ENCODE measurements at regions not wholly inside any gene's neighbourhood (a gene's known extent, or its start where the extent isn't known, plus 50 kb on each side); places are given as distances from the start of the nearest gene placed in this dataset.

- TF ChIP-seq CTCF (IDR thresholded peaks at IDR 0.05; ENCODE audit: insufficient read depth, low read length) (no peak), REST (IDR thresholded peaks at IDR 0.05; ENCODE audit: insufficient replicate concordance, low read depth) (no peak)
Measured at GRCh38 chr2:200102971-200103370, 147.6 kb downstream of the MAIP1 start.

Measured in HL-60 (cell line).